ENCODE measurements at regions not wholly inside any gene's neighbourhood (a gene's known extent, or its start where the extent isn't known, plus 50 kb on each side); places are given as distances from the start of the nearest gene placed in this dataset.

- TF ChIP-seq POLR2AphosphoS5 (IDR thresholded peaks at IDR 0.05; ENCODE audit: insufficient read depth in 1 of 2, low read depth in 1 of 2): no peak
- no peak for TF ChIP-seq POLR2A (IDR thresholded peaks at IDR 0.05)
These were observed 323.8 kb downstream of the CDK5RAP2 start for GRCh38 chr9:120256146-120256545.
